HCT116 (cell line): ENCODE measurements at regions not wholly inside any gene's neighbourhood (a gene's known extent, or its start where the extent isn't known, plus 50 kb on each side); places are given as distances from the start of the nearest gene placed in this dataset.

Experiments
- ATAC-seq: fragments of 200-7000 bp; cut with Tn5 transposase; 2 replicates; pipeline ENCODE4 v1.9.1; 2020; ENCODE audit warnings: mild to moderate bottlenecking, moderate library complexity
- BruUV-seq: library from RNA; stranded (reverse); fragments of 400-500 nt; replicated peaks from 2 replicates; lab custom pipeline; 2021; lab: Mats Ljungman, UMichigan
- CTCF ChIA-PET: fragments of 300-600 bp; sonication (Branson Sonifier 250); formaldehyde crosslinking; loops from one replicate; lab custom pipeline; 2021; ENCODE audit warnings: antibody characterized with exemption; lab: Charles Lee
- POLR2A ChIA-PET: fragments of 300-600, 350-600 bp; sonication (Branson Sonifier 250); formaldehyde crosslinking; loops from one replicate; lab custom pipeline; 2021; ENCODE audit warnings: antibody characterized with exemption; lab: Charles Lee
- RAD21 ChIA-PET, 2 experiments: fragments of 300-600 bp; sonication (Branson Sonifier 250); formaldehyde crosslinking; loops; one replicate each; lab custom pipeline; 2023; ENCODE audit warnings: low total read pairs in 2 of 2; ENCODE audit not compliant: uncharacterized antibody in 2 of 2, unreplicated experiment in 2 of 2, low non-redundant PET in 1 of 2; lab: Charles Lee
- DNase-seq: peaks from one replicate; pipeline ENCODE4 v3.0.0-alpha.2; 2010; ENCODE audit warnings: low read depth, low spot score
- H2AFZ ChIP-seq: fragments of 200-600 bp; shearing (Covaris generic), sonication (generic); 2 replicates; pipeline ENCODE4 v1.6.1; 2017; ENCODE audit warnings: low read depth, mixed run types, mixed read lengths, antibody characterized with exemption, low read length; ENCODE audit not compliant: poor library complexity, severe bottlenecking
- H3K27ac ChIP-seq: 2 replicates; pipeline ENCODE4 v1.5.1; 2012; ENCODE audit warnings: low read depth, low read length
- H3K27me3 ChIP-seq: fragments of 200-600 bp; sonication (generic); 2 replicates; pipeline ENCODE4 v1.6.1; 2016; ENCODE audit warnings: mixed run types, low read length, mixed read lengths; ENCODE audit not compliant: insufficient read depth
- H3K36me3 ChIP-seq, 2 experiments: fragments of 200-500 bp in 1 of 2; fragments of 200-600 bp in 1 of 2; sonication (Bioruptor generic) in 1 of 2; sonication (generic) in 1 of 2; 2 replicates each; pipeline versions ENCODE4 v1.5.1 to v1.6.1; 2014 to 2016; ENCODE audit warnings: low read length in 2 of 2, inconsistent platforms in 1 of 2, mixed read lengths in 1 of 2, mixed run types in 1 of 2; ENCODE audit not compliant: insufficient read depth in 2 of 2, control insufficient read depth in 1 of 2
- H3K4me1 ChIP-seq, 2 experiments: fragments of 200-600 bp in 1 of 2; sonication (generic) in 1 of 2; 2 replicates each; pipeline versions ENCODE4 v1.5.1 to v1.6.1; 2012 to 2017; ENCODE audit warnings: low read length in 2 of 2, inconsistent platforms in 1 of 2, mild to moderate bottlenecking in 1 of 2, mixed read lengths in 1 of 2, mixed run types in 1 of 2, moderate library complexity in 1 of 2; ENCODE audit not compliant: insufficient read depth in 2 of 2, control insufficient read depth in 1 of 2
- H3K4me2 ChIP-seq: fragments of 200-600 bp; sonication (generic); 2 replicates; pipeline ENCODE4 v1.6.1; 2017; ENCODE audit warnings: mixed run types, low read length, mixed read lengths
- H3K4me3 ChIP-seq, 2 experiments: fragments of 200-600 bp in 1 of 2; sonication (generic) in 1 of 2; replicated peaks in 1 of 2; 2 replicates each; pipeline ENCODE4 v1.5.1; 2011 to 2016; ENCODE audit warnings: low read length in 2 of 2, control low read depth in 1 of 2, low read depth in 1 of 2, mild to moderate bottlenecking in 1 of 2, mixed read lengths in 1 of 2, mixed run types in 1 of 2
- H3K79me2 ChIP-seq: fragments of 200-600 bp; sonication (generic); 2 replicates; pipeline ENCODE4 v1.6.1; 2017; ENCODE audit warnings: mild to moderate bottlenecking, mixed run types, low read length, moderate library complexity, mixed read lengths; ENCODE audit not compliant: insufficient read depth
- H3K9ac ChIP-seq: fragments of 200-600 bp; sonication (generic); 2 replicates; pipeline ENCODE4 v1.6.1; 2016; ENCODE audit warnings: low read length, mixed read lengths
- H3K9me2 ChIP-seq: fragments of 200-600 bp; sonication (generic), shearing (Covaris generic); 2 replicates; pipeline ENCODE4 v1.6.1; 2017; ENCODE audit warnings: mixed run types, mild to moderate bottlenecking, moderate library complexity; ENCODE audit not compliant: insufficient read depth
- H3K9me3 ChIP-seq, 2 experiments: fragments of 200-500 bp in 1 of 2; fragments of 200-600 bp in 1 of 2; sonication (Bioruptor generic) in 1 of 2; sonication (generic) in 1 of 2; 2 replicates each; pipeline ENCODE4 v1.6.1; 2014 to 2017; ENCODE audit warnings: low read length in 2 of 2, mixed read lengths in 2 of 2, inconsistent platforms in 1 of 2, low read depth in 1 of 2, mild to moderate bottlenecking in 1 of 2, mixed run types in 1 of 2, moderate library complexity in 1 of 2; ENCODE audit not compliant: control insufficient read depth in 1 of 2, insufficient read depth in 1 of 2
- H4K20me1 ChIP-seq: fragments of 200-600 bp; sonication (generic), shearing (Covaris generic); 2 replicates; pipeline ENCODE4 v1.6.1; 2017; ENCODE audit warnings: mixed run types, mild to moderate bottlenecking, moderate library complexity; ENCODE audit not compliant: insufficient read depth
- CBX3 ChIP-seq: IDR thresholded peaks from 2 replicates; pipeline ENCODE4 v1.6.1; 2012; ENCODE audit warnings: low read depth
- CEBPB ChIP-seq: IDR thresholded peaks from 2 replicates; pipeline ENCODE4 v1.6.1; 2012; ENCODE audit warnings: low read depth
- CTCF ChIP-seq, 3 experiments: fragments of 200-600 bp in 1 of 3; sonication (generic) in 1 of 3; IDR thresholded peaks in 2 of 3; conservative IDR thresholded peaks in 1 of 3; 2 replicates each; pipeline ENCODE4 v1.5.1; 2012 to 2017; ENCODE audit warnings: low read depth in 2 of 3, low read length in 2 of 3, antibody characterized with exemption in 1 of 3, borderline replicate concordance in 1 of 3, control low read depth in 1 of 3, mild to moderate bottlenecking in 1 of 3, mixed read lengths in 1 of 3, mixed run types in 1 of 3, moderate library complexity in 1 of 3; ENCODE audit not compliant: insufficient read depth in 1 of 3
- EGR1 ChIP-seq: IDR thresholded peaks from 2 replicates; pipeline ENCODE4 v1.6.1; 2012; ENCODE audit warnings: low read depth
- EZH2phosphoT487 ChIP-seq: fragments of 200-600 bp; IDR thresholded peaks from 2 replicates; pipeline ENCODE4 v1.6.1; 2018; ENCODE audit warnings: antibody characterized with exemption, borderline replicate concordance
- MAX ChIP-seq: IDR thresholded peaks from 2 replicates; pipeline ENCODE4 v1.6.1; 2012
- POLR2A ChIP-seq: IDR thresholded peaks from 2 replicates; pipeline ENCODE4 v1.7.0; 2011; ENCODE audit warnings: borderline replicate concordance; ENCODE audit not compliant: insufficient read depth, insufficient read length; ENCODE audit errors: extremely low read depth
- SRF ChIP-seq: IDR thresholded peaks from 2 replicates; pipeline ENCODE4 v1.6.1; 2012; ENCODE audit warnings: low read depth
- ZBTB33 ChIP-seq: IDR thresholded peaks from 2 replicates; pipeline ENCODE4 v1.6.1; 2011; ENCODE audit warnings: mild to moderate bottlenecking, low read length, moderate library complexity; ENCODE audit not compliant: insufficient replicate concordance; ENCODE audit errors: extremely low read depth
- ZFX ChIP-seq: fragments of 450-650 bp; IDR thresholded peaks from 2 replicates; pipeline ENCODE4 v1.6.1; 2017
- ZNF274 ChIP-seq: fragments of 200-500 bp; sonication (Bioruptor generic); IDR thresholded peaks from 2 replicates; pipeline ENCODE4 v1.6.1; 2014; ENCODE audit warnings: mild to moderate bottlenecking, low read depth, low read length, inconsistent platforms
- intact Hi-C: fragments of 100-400 bp; cut with micrococcal nuclease; formaldehyde crosslinking; loops from 2 replicates; pipeline ENCODE4 v1.10.0; 2022

- Histone ChIP-seq H3K4me1 (no peaks in the 10 kb centered on the region), H3K9me3 (peaks cover 6 to 18% of the 10 kb centered on the region in 2 experiments; a peak in 2 of 4 replicates), H3K4me2 (no peak overlapping the region), H3K27ac (no peak overlapping the region), H3K9me2 (no peaks in the 10 kb centered on the region), H4K20me1 (no peaks in the 10 kb centered on the region), H3K9ac (no peak overlapping the region), H2AFZ (no peak overlapping the region), H3K4me3 (no peak overlapping the region), H3K79me2 (no peaks in the 10 kb centered on the region), H3K36me3 (no peaks in the 10 kb centered on the region), H3K27me3 (no peaks in the 10 kb centered on the region)
- intact Hi-C loops: no loop called here
- ATAC-seq (no peak), DNase-seq (no peak)
- no TSS peak for BruUV-seq
- ChIA-PET POLR2A (no interaction called here), RAD21 (no interaction called here), CTCF (no interaction called here)
- TF ChIP-seq ZNF274 (no peak), EZH2phosphoT487 (no peak), CTCF (IDR thresholded peaks at IDR 0.05 in 2 of 3, conservative IDR thresholded peaks at IDR 0.05 in 1 of 3; ENCODE audit: borderline replicate concordance in 1 of 3, insufficient read depth in 1 of 3, low read depth in 2 of 3, low read length in 2 of 3) (no peak), ZFX (no peak), SRF (no peak), POLR2A (no peak), ZBTB33 (no peak), CBX3 (no peak), MAX (no peak), CEBPB (no peak), EGR1 (no peak)
Measured at GRCh38 chr3:3610581-3611298, 188.5 kb upstream of the LRRN1 start.
